HEK293 (cell line): ENCODE measurements at regions not wholly inside any gene's neighbourhood (a gene's known extent, or its start where the extent isn't known, plus 50 kb on each side); places are given as distances from the start of the nearest gene placed in this dataset.

ENCODE experiments used
- CTCF ChIA-PET: fragments of 350-600 bp; formaldehyde crosslinking; extraction: SDS; loops from one replicate; lab custom pipeline; 2021; ENCODE audit warnings: antibody characterized with exemption; lab: Yijun Ruan, JAX
- POLR2A ChIA-PET: fragments of 300-600 bp; formaldehyde crosslinking; extraction: SDS; loops from one replicate; lab custom pipeline; 2020; ENCODE audit warnings: antibody characterized with exemption, inconsistent platforms; lab: Yijun Ruan, JAX
- H3K27ac ChIP-seq: fragments of 200-500 bp; sonication (Bioruptor generic); 2 replicates; pipeline ENCODE4 v1.5.1; 2014; ENCODE audit warnings: low read depth, low read length, control low read depth, inconsistent platforms; ENCODE audit errors: extremely low read depth
- H3K36me3 ChIP-seq, 2 experiments: fragments of 200-500 bp in 1 of 2; sonication (Bioruptor generic) in 1 of 2; 1 replicate in 1 of 2; 2 replicates in 1 of 2; pipeline ENCODE4 v1.5.1; 2014 to 2017; ENCODE audit warnings: inconsistent platforms in 2 of 2, low read length in 2 of 2; ENCODE audit not compliant: control insufficient read depth in 2 of 2, insufficient read depth in 1 of 2
- H3K4me1 ChIP-seq: fragments of 200-500 bp; sonication (Bioruptor generic); 2 replicates; pipeline ENCODE4 v1.5.1; 2014; ENCODE audit warnings: mild to moderate bottlenecking, low read length, inconsistent platforms; ENCODE audit not compliant: control insufficient read depth, insufficient read depth
- H3K4me3 ChIP-seq: 2 replicates; pipeline ENCODE4 v1.5.1; 2011; ENCODE audit warnings: low read depth, mild to moderate bottlenecking, control low read depth, low read length, moderate library complexity
- H3K9me3 ChIP-seq: fragments of 200-500 bp; sonication (Bioruptor generic); 2 replicates; pipeline ENCODE4 v1.5.1; 2014; ENCODE audit warnings: low read depth, low read length, inconsistent platforms; ENCODE audit not compliant: control insufficient read depth, insufficient read depth
- HOXD13 ChIP-seq: sonication (generic); formaldehyde crosslinking; IDR thresholded peaks from 2 replicates; pipeline ENCODE4 v1.8.0; 2022; ENCODE audit warnings: missing genetic modification reagents, borderline replicate concordance
- KLF10 ChIP-seq: fragments of 450-650 bp; IDR thresholded peaks from 2 replicates; pipeline ENCODE4 v1.5.1; 2018; ENCODE audit warnings: missing biosample characterization, mild to moderate bottlenecking, missing genetic modification characterization
- SALL2 ChIP-seq: fragments of 450-650 bp; formaldehyde crosslinking; IDR thresholded peaks from 2 replicates; pipeline ENCODE4 v1.5.0; 2017; ENCODE audit warnings: missing biosample characterization, mild to moderate bottlenecking, missing genetic modification characterization, borderline replicate concordance
- ZBTB1 ChIP-seq: fragments of 450-650 bp; formaldehyde crosslinking; IDR thresholded peaks from 2 replicates; pipeline ENCODE4 v1.5.1; 2016; ENCODE audit warnings: missing biosample characterization, missing genetic modification characterization
- ZNF214 ChIP-seq: fragments of 450-650 bp; formaldehyde crosslinking; IDR thresholded peaks from 2 replicates; pipeline ENCODE4 v1.5.1; 2017; ENCODE audit warnings: missing biosample characterization, mild to moderate bottlenecking, missing genetic modification characterization, borderline replicate concordance
- ZNF311 ChIP-seq: fragments of 450-650 bp; formaldehyde crosslinking; IDR thresholded peaks from 2 replicates; pipeline ENCODE4 v1.5.1; 2017; ENCODE audit warnings: missing biosample characterization, missing genetic modification characterization, borderline replicate concordance
- ZNF366 ChIP-seq: fragments of 450-650 bp; formaldehyde crosslinking; conservative IDR thresholded peaks from 2 replicates; pipeline ENCODE4 v1.5.1; 2016; ENCODE audit warnings: missing biosample characterization, missing genetic modification characterization
- ZNF394 ChIP-seq: fragments of 450-650 bp; formaldehyde crosslinking; IDR thresholded peaks from 2 replicates; pipeline ENCODE4 v1.5.1; 2016; ENCODE audit warnings: missing biosample characterization, missing genetic modification characterization, mild to moderate bottlenecking, moderate library complexity, borderline replicate concordance
- ZNF544 ChIP-seq: fragments of 450-650 bp; formaldehyde crosslinking; IDR thresholded peaks from 2 replicates; pipeline ENCODE4 v1.5.0; 2017; ENCODE audit warnings: missing biosample characterization, missing genetic modification characterization
- ZNF596 ChIP-seq: fragments of 450-650 bp; IDR thresholded peaks from 2 replicates; pipeline ENCODE4 v1.5.0; 2018; ENCODE audit warnings: missing biosample characterization, mild to moderate bottlenecking, missing genetic modification characterization, moderate library complexity
- ZNF626 ChIP-seq: fragments of 450-650 bp; sonication (Bioruptor Pico); formaldehyde crosslinking; IDR thresholded peaks from 2 replicates; pipeline ENCODE4 v1.5.1; 2018; ENCODE audit warnings: missing biosample characterization, missing genetic modification characterization, inconsistent platforms
- ZNF792 ChIP-seq: fragments of 450-650 bp; formaldehyde crosslinking; IDR thresholded peaks from 2 replicates; pipeline ENCODE4 v1.5.1; 2016; ENCODE audit warnings: missing biosample characterization, missing genetic modification characterization
- ZNF837 ChIP-seq: fragments of 450-650 bp; formaldehyde crosslinking; IDR thresholded peaks from 2 replicates; pipeline ENCODE4 v1.5.1; 2016; ENCODE audit warnings: missing biosample characterization, missing genetic modification characterization
- TF ChIP-seq, protein P1 (sequence below): fragments of 450-650 bp; formaldehyde crosslinking; IDR thresholded peaks from 2 replicates; pipeline ENCODE4 v1.5.1; 2016; ENCODE audit warnings: missing biosample characterization, missing genetic modification characterization, low read depth
- TF ChIP-seq, protein P2 (sequence below): fragments of 450-650 bp; formaldehyde crosslinking; IDR thresholded peaks from 2 replicates; pipeline ENCODE4 v1.5.1; 2016; ENCODE audit warnings: missing biosample characterization, missing genetic modification characterization
- TF ChIP-seq, protein P3 (sequence below): fragments of 450-650 bp; formaldehyde crosslinking; IDR thresholded peaks from 2 replicates; pipeline ENCODE4 v1.5.1; 2016; ENCODE audit warnings: missing biosample characterization, missing genetic modification characterization
- TF ChIP-seq, protein P4 (sequence below): fragments of 450-650 bp; formaldehyde crosslinking; IDR thresholded peaks from 2 replicates; pipeline ENCODE4 v1.5.1; 2016; ENCODE audit warnings: missing biosample characterization, missing genetic modification characterization
- TF ChIP-seq, protein P5 (sequence below): fragments of 450-650 bp; formaldehyde crosslinking; IDR thresholded peaks from 2 replicates; pipeline ENCODE4 v1.5.1; 2016; ENCODE audit warnings: missing biosample characterization, missing genetic modification characterization

DNA sequence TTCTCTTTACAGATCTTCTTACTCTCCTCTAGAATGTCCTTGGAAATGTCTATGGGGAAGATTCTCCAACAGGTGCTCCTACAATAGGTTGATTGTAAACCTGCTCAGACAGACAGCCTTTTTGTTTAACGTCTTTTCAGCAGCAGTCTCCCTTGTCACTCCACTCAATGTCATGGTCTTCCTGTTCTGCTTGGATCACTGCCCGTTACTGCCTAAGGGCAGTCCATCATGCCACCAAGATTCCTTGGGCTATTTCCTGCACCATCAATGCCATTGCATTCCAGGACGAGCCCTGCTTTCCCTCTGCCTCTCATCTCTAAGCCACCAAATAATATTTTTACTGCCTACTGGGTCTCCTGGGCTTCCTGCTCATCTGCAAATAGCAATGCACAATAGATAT, 97.4 kb upstream of the GALNT5 start (continued):
- TF ChIP-seq, protein P1, sequence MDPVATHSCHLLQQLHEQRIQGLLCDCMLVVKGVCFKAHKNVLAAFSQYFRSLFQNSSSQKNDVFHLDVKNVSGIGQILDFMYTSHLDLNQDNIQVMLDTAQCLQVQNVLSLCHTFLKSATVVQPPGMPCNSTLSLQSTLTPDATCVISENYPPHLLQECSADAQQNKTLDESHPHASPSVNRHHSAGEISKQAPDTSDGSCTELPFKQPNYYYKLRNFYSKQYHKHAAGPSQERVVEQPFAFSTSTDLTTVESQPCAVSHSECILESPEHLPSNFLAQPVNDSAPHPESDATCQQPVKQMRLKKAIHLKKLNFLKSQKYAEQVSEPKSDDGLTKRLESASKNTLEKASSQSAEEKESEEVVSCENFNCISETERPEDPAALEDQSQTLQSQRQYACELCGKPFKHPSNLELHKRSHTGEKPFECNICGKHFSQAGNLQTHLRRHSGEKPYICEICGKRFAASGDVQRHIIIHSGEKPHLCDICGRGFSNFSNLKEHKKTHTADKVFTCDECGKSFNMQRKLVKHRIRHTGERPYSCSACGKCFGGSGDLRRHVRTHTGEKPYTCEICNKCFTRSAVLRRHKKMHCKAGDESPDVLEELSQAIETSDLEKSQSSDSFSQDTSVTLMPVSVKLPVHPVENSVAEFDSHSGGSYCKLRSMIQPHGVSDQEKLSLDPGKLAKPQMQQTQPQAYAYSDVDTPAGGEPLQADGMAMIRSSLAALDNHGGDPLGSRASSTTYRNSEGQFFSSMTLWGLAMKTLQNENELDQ (tag by site-specific recombination) = no peak
- TF ChIP-seq, protein P2, sequence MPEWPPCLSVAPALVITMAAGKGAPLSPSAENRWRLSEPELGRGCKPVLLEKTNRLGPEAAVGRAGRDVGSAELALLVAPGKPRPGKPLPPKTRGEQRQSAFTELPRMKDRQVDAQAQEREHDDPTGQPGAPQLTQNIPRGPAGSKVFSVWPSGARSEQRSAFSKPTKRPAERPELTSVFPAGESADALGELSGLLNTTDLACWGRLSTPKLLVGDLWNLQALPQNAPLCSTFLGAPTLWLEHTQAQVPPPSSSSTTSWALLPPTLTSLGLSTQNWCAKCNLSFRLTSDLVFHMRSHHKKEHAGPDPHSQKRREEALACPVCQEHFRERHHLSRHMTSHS (tag by site-specific recombination) = no peak

DNA sequence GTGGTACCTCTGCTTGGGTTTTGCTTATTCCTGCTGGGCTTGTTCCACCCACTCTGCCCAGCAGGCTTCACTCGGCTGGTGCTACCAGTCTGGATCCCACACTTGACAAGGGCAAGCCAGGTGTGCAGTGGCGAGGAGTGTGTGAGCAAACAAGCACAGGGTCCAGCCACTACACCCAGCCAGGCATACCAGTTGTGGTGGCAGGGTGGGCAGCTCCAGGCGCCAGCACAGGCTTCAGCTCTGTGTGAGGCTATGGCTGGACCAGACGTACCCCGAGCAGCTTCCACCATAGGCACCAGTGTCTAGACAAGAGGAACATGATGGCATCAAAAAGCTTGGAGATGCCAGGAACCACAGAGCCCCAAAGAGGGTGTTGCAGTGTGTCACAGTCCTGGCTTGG, 93.1 kb upstream of the GALNT5 start:
- TF ChIP-seq ZBTB1 (tag by site-specific recombination) = no peak
- no peak for TF ChIP-seq ZNF596
- TF ChIP-seq, protein P3, sequence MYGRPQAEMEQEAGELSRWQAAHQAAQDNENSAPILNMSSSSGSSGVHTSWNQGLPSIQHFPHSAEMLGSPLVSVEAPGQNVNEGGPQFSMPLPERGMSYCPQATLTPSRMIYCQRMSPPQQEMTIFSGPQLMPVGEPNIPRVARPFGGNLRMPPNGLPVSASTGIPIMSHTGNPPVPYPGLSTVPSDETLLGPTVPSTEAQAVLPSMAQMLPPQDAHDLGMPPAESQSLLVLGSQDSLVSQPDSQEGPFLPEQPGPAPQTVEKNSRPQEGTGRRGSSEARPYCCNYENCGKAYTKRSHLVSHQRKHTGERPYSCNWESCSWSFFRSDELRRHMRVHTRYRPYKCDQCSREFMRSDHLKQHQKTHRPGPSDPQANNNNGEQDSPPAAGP (tag by site-specific recombination) = no peak
- TF ChIP-seq SALL2 = no peak
- no peak for TF ChIP-seq ZNF311 (tag by site-specific recombination)
- TF ChIP-seq ZNF544 = no peak
- TF ChIP-seq ZNF394 (tag by site-specific recombination) = no peak
- no peak for TF ChIP-seq ZNF366
- no peak for TF ChIP-seq ZNF626
- TF ChIP-seq, protein P4, sequence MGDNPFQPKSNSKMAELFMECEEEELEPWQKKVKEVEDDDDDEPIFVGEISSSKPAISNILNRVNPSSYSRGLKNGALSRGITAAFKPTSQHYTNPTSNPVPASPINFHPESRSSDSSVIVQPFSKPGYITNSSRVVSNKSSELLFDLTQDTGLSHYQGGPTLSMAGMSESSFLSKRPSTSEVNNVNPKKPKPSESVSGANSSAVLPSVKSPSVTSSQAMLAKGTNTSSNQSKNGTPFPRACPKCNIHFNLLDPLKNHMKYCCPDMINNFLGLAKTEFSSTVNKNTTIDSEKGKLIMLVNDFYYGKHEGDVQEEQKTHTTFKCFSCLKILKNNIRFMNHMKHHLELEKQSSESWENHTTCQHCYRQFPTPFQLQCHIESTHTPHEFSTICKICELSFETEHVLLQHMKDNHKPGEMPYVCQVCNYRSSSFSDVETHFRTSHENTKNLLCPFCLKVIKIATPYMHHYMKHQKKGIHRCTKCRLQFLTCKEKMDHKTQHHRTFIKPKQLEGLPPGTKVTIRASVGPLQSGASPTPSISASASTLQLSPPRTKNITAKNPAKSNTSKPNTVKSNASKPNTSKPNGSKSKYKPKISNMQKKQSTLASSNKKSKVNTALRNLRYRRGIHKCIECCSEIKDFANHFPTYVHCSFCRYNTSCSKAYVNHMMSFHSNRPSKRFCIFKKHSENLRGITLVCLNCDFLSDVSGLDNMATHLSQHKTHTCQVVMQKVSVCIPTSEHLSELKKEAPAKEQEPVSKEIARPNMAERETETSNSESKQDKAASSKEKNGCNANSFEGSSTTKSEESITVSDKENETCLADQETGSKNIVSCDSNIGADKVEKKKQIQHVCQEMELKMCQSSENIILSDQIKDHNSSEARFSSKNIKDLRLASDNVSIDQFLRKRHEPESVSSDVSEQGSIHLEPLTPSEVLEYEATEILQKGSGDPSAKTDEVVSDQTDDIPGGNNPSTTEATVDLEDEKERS (tag by site-specific recombination) = no peak
- TF ChIP-seq KLF10 (tag by site-specific recombination) = no peak
- TF ChIP-seq, protein P5, sequence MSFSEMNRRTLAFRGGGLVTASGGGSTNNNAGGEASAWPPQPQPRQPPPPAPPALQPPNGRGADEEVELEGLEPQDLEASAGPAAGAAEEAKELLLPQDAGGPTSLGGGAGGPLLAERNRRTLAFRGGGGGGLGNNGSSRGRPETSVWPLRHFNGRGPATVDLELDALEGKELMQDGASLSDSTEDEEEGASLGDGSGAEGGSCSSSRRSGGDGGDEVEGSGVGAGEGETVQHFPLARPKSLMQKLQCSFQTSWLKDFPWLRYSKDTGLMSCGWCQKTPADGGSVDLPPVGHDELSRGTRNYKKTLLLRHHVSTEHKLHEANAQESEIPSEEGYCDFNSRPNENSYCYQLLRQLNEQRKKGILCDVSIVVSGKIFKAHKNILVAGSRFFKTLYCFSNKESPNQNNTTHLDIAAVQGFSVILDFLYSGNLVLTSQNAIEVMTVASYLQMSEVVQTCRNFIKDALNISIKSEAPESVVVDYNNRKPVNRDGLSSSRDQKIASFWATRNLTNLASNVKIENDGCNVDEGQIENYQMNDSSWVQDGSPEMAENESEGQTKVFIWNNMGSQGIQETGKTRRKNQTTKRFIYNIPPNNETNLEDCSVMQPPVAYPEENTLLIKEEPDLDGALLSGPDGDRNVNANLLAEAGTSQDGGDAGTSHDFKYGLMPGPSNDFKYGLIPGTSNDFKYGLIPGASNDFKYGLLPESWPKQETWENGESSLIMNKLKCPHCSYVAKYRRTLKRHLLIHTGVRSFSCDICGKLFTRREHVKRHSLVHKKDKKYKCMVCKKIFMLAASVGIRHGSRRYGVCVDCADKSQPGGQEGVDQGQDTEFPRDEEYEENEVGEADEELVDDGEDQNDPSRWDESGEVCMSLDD (tag by site-specific recombination) = no peak
- TF ChIP-seq ZNF792 (tag by site-specific recombination) = no peak
- TF ChIP-seq ZNF214 (tag by site-specific recombination) = no peak
- TF ChIP-seq HOXD13 = no peak
- TF ChIP-seq ZNF837 (tag by site-specific recombination) = no peak
- Histone ChIP-seq H3K9me3 (no peaks in the 10 kb centered on the region), H3K4me1 (no peaks in the 10 kb centered on the region), H3K27ac (no peak overlapping the region), H3K4me3 (no peak overlapping the region), H3K36me3 (no peaks in the 10 kb centered on the region)
- ChIA-PET POLR2A (no interaction called here), CTCF (no interaction called here)
